ENCODE measurements at regions not wholly inside any gene's neighbourhood (a gene's known extent, or its start where the extent isn't known, plus 50 kb on each side); places are given as distances from the start of the nearest gene placed in this dataset.

DNA sequence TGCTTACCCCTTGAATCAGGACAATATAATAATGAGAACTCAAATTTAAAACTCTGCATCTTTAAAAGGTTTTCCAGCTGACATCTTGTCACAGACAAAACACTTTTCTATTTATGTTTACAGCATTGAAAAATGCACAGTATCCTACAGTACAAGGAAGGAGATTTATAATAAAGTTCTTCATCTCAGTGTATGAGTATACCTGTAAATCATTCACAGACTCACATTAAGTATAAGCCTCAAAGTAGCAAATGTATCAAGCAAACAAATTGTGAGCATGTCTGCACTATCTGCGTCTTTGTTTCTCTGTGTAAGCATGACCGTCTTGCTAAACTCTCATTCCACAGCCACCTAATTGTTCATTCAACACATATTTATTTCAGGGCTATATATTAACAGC, 52.8 kb downstream of the PPP1R2C start:
- no peak for DNase-seq
- in situ Hi-C loops (cut with MboI; ENCODE audit: low pct_unique_long_range_greater_than_20kb, low sequenced_read_pairs): no loop called here

GRCh38 chrX:42720209-42720608, 57.8 kb downstream of the PPP1R2C start:
- in situ Hi-C loops (cut with MboI; ENCODE audit: low pct_unique_long_range_greater_than_20kb, low sequenced_read_pairs): no loop called here
- peak; percentile 20 for DNase-seq

DNA sequence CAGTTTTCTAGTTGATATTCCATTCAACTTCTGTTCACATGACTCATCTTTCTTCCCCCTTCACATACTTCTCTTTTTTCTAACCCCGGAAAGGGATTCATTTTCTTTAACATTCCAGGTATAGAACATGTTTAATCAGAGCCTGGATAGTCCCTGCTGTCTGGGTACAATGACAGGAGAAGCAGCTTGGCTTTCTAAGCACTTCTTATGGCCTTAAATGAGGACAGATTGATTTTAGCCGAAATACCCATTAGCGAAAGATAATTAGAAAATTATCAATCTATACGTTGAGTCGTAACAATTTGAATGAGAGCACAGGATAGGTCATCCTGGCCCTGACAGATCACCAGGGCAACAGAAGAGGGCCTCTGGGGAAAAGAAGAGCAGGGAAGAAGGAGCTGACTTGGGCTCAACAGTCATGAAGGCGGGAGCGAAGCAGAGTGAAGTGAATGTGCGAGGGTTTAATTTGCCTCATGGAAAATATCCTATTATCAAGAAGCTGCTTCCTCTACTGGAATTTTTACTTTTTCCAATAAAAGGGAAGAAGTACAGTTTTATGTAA, 62.2 kb downstream of the PPP1R2C start:
- no peak for DNase-seq

DNA sequence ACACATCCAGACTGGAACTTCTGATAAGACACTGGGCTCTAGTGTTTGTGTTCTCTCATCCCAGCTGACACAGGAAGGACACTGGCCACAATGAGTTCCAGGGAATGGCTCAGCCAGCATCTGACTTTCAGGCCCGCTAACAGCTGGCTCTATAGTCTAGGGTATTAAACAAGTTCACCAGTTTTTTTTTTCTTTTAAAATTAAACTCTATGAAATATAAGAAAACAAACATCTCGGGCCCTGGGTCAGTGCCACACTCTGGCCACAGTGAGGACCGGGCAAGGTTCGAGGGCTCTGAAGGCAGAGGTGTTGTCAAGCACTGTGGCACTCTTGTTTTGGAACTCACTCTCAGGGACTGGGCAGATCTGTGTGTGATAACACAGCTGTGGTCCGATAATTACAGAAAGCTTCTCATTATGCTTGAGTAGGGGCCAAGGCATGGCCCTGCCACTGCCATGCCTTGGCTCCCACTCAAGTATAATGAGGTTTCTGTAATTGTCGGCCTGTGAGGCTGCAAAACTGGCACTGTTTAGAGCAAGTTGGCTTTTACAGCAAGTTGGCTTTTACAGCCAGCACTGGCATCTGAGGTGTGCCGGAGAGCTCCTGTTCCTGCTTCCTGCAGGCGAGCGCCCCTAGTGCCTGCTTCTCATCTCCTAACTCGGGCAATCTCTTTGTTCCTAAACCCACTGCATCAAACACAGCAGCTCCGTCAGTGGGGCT, 62.8 kb downstream of the PPP1R2C start:
- in situ Hi-C loops (cut with MboI; ENCODE audit: low pct_unique_long_range_greater_than_20kb, low sequenced_read_pairs): no loop called here
- peak; percentile 69 for DNase-seq

More for the DNA sequence above, 62.2 kb downstream of the PPP1R2C start:
- in situ Hi-C loops (cut with MboI; ENCODE audit: low pct_unique_long_range_greater_than_20kb, low sequenced_read_pairs): no loop called here

DNA sequence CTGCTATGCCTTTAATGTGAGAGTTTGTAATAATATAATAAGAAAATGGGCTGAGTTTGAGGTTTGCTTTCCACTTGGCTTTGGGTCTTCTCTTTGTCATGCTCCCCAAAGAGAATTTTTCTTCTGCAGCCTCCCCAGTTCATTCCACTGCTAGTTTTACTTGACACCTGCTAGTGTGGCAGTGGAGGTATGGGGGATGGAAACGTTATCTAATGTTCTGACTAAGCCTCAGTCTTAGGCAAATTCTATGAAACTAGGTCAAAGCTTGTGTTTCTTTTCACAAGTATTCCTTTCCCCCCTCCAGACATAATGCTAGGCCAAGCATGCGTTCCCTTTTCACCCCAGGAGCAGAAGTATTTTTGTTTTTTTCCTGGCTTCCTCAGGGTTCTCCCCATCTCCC, 67.5 kb downstream of the PPP1R2C start:
- in situ Hi-C loops (cut with MboI; ENCODE audit: low pct_unique_long_range_greater_than_20kb, low sequenced_read_pairs): no loop called here
- DNase-seq: no peak

GRCh38 chrX:42708222-42708621, 69.7 kb downstream of the PPP1R2C start:
- DNase-seq: no peak
- in situ Hi-C loops (cut with MboI; ENCODE audit: low pct_unique_long_range_greater_than_20kb, low sequenced_read_pairs): no loop called here

DNA sequence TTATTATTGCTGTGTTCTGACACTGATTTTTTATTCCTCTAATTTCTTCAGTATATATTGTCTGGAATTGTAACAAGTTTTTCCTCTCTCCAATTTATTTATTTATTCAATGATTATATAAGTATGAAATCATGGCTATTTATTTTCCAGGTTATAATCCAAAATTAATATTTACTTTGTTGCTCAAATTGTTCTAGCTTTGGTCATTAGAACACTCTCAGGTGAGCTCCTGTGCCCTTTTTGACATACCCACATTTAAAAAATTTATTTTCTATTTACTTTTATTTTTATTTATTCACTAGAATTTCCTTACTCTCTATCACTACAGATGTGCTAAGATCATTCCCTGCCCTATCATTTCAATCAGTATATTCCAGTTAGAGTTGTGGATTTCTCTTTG, 70.2 kb downstream of the PPP1R2C start:
- no peak for DNase-seq
- in situ Hi-C loops (cut with MboI; ENCODE audit: low pct_unique_long_range_greater_than_20kb, low sequenced_read_pairs): no loop called here

- in situ Hi-C loops (cut with MboI; ENCODE audit: low pct_unique_long_range_greater_than_20kb, low sequenced_read_pairs): no loop called here
- DNase-seq: no peak
These were observed 73.5 kb downstream of the PPP1R2C start for GRCh38 chrX:42704454-42704853.

- in situ Hi-C loops (cut with MboI; ENCODE audit: low pct_unique_long_range_greater_than_20kb, low sequenced_read_pairs): no loop called here
- DNase-seq: no peak
These were observed 80.4 kb downstream of the PPP1R2C start for GRCh38 chrX:42697544-42697943.

GRCh38 chrX:42696536-42697124, 81.3 kb downstream of the PPP1R2C start:
- in situ Hi-C loops (cut with MboI; ENCODE audit: low pct_unique_long_range_greater_than_20kb, low sequenced_read_pairs): no loop called here
- no peak for DNase-seq

DNA sequence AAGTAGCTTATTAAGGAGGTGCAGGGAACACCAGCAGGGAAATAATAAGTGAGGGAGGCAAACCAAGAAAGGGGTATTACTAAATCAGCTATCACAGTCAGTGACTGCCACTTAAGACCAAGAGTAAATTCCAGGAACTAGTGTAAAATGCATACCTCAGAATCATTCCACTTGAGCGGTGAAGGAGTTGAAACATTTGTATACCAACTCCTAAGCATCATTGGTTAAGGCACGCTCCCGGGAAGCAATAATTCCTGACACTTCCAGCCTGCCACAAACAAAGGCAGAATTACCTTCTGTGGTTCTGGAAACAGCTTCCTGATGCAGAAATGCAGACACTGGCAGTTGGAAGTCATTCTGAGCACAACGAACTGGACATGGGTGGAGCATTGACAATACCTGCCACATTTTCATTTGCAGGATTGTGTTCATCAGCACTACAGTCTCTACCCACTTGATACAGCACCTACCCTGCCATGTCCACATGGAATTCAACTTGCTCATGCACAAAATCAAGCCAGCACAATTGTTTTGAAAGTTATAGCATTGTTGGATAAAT, 82.1 kb downstream of the PPP1R2C start:
- in situ Hi-C loops (cut with MboI; ENCODE audit: low pct_unique_long_range_greater_than_20kb, low sequenced_read_pairs): no loop called here
- no peak for DNase-seq

- in situ Hi-C loops (cut with MboI; ENCODE audit: low pct_unique_long_range_greater_than_20kb, low sequenced_read_pairs): no loop called here
- no peak for DNase-seq
These were observed 83.6 kb downstream of the PPP1R2C start for GRCh38 chrX:42694260-42694815.

DNA sequence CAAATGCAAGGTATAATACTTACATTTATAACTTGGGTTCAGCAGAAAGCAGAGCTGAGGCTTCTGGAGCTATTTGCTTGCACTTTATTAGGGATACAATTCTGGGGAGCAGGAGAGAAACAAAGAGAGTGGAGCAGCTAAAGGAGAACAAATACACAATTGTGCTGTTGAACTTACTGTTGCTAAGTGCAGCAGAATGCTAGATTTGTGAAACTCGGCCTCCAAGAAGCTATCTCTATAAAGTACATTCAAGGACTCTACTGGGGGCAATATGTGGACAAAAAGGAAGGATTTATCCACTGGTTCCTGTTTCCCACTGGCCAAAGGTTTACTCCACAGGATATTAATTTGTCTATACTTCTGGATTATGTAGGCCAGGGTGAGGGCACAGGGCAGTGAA, 86.8 kb downstream of the PPP1R2C start:
- in situ Hi-C loops (cut with MboI; ENCODE audit: low pct_unique_long_range_greater_than_20kb, low sequenced_read_pairs): no loop called here
- DNase-seq: no peak

DNA sequence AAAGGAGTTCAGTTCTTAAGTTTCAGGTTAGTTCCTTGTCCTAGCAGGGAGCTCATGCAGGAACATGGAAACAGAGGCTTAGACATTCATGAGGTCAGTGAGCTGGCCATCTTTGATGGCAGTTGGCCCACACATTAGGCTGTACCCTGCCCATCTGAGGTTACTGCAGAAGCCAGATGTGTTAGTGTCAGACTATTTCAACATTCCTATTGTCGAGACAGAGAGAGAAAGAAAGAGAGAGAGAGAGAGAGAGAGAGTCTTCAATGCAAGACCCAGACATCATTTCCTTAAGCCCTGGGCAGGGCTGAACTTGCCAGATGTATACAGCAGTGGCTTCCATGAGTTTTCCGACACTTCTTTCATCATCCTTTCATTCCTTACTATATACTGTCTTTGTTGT, 91.3 kb downstream of the PPP1R2C start:
- no peak for DNase-seq
- in situ Hi-C loops (cut with MboI; ENCODE audit: low pct_unique_long_range_greater_than_20kb, low sequenced_read_pairs): no loop called here

GRCh38 chrX:42686296-42686695, 91.7 kb downstream of the PPP1R2C start:
- in situ Hi-C loops (cut with MboI; ENCODE audit: low pct_unique_long_range_greater_than_20kb, low sequenced_read_pairs): no loop called here
- DNase-seq: no peak

DNA sequence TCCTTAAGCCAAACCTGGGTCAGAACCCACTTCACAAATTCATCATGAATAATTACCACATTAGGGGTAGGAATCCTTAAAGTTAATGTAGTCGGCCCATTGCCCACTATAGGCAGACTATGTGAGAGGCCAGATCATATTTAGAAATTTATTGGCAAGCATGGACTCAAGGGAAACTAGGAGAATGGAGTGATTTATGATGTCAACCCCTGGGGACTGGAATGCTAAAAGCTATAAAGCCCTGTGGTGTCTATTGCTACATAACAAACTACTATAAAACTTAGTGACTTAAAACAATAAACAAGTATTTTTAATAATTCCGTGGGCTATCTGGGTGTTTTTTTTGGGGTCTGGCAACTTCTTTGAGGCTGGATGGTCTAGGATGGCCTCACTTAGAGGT, 93.9 kb downstream of the PPP1R2C start:
- in situ Hi-C loops (cut with MboI; ENCODE audit: low pct_unique_long_range_greater_than_20kb, low sequenced_read_pairs): no loop called here
- no peak for DNase-seq

GRCh38 chrX:42680666-42681065, 97.3 kb downstream of the PPP1R2C start:
- in situ Hi-C loops (cut with MboI; ENCODE audit: low pct_unique_long_range_greater_than_20kb, low sequenced_read_pairs): no loop called here
- DNase-seq: no peak

- in situ Hi-C loops (cut with MboI; ENCODE audit: low pct_unique_long_range_greater_than_20kb, low sequenced_read_pairs): no loop called here
- peak; percentile 4 for DNase-seq
These were observed 99.8 kb downstream of the PPP1R2C start for GRCh38 chrX:42678133-42678532.

- in situ Hi-C loops (cut with MboI; ENCODE audit: low pct_unique_long_range_greater_than_20kb, low sequenced_read_pairs): no loop called here
- DNase-seq: no peak
These were observed 104.6 kb downstream of the PPP1R2C start for GRCh38 chrX:42673301-42673810.

DNA sequence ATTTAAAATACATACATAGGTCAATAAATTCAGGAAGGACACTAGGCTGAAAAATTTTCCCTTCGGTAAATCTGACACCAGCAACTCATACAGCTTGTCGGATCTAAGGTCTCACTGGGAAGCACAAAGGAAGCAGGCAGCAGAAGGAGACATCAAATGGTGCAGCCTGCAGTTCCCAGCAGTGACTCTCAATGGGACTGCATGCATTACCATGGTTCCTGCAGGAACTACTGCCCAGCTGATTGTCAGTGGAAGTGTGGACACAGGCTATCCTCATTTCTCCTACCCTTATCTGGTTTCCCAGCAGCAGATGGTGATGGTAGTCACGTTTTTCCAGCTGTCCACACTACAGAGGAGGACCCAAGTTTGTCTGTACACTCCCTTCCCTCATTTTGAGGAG, 113.3 kb downstream of the PPP1R2C start:
- in situ Hi-C loops (cut with MboI; ENCODE audit: low pct_unique_long_range_greater_than_20kb, low sequenced_read_pairs): no loop called here

More for the DNA sequence above, 113.3 kb downstream of the PPP1R2C start:
- DNase-seq: no peak

Data from KBM-7 (cell line).